Panc1 (cell line): ENCODE measurements at regions not wholly inside any gene's neighbourhood (a gene's known extent, or its start where the extent isn't known, plus 50 kb on each side); places are given as distances from the start of the nearest gene placed in this dataset.

Experiments
- ATAC-seq: fragments of 200-7000 bp; cut with Tn5 transposase; 2 replicates; pipeline ENCODE4 v1.9.1; 2020; ENCODE audit warnings: mild to moderate bottlenecking, moderate library complexity
- BruUV-seq: library from RNA; stranded (reverse); fragments of 400-500 nt; replicated peaks from 2 replicates; lab custom pipeline; 2021; lab: Mats Ljungman, UMichigan
- CTCF ChIA-PET: fragments of 300-600 bp; sonication (Branson Sonifier 250); formaldehyde crosslinking; loops from one replicate; lab custom pipeline; 2022; ENCODE audit warnings: antibody characterized with exemption; lab: Charles Lee
- POLR2A ChIA-PET: fragments of 300-600 bp; sonication (Branson Sonifier 250); formaldehyde crosslinking; loops from one replicate; lab custom pipeline; 2022; ENCODE audit warnings: antibody characterized with exemption; lab: Charles Lee
- DNase-seq: peaks from one replicate; pipeline ENCODE4 v3.0.0-alpha.2; 2010; ENCODE audit warnings: low read depth, low spot score
- H3K27ac ChIP-seq: 2 replicates; pipeline ENCODE4 v1.5.1; 2011; ENCODE audit warnings: mild to moderate bottlenecking, low read length, inconsistent platforms
- H3K27me3 ChIP-seq: fragments of 200-500 bp; sonication (Bioruptor generic); 2 replicates; pipeline ENCODE4 v1.6.0; 2014; ENCODE audit warnings: low read length, inconsistent platforms; ENCODE audit not compliant: control insufficient read depth, insufficient read depth
- H3K36me3 ChIP-seq: fragments of 200-500 bp; sonication (Bioruptor generic); 2 replicates; pipeline ENCODE4 v1.5.1; 2014; ENCODE audit warnings: inconsistent platforms, mild to moderate bottlenecking, low read length, moderate library complexity; ENCODE audit not compliant: control insufficient read depth, insufficient read depth
- H3K4me1 ChIP-seq: 2 replicates; pipeline ENCODE4 v1.5.1; 2011; ENCODE audit warnings: inconsistent platforms, mild to moderate bottlenecking, low read length, moderate library complexity; ENCODE audit not compliant: control insufficient read depth, insufficient read depth
- H3K4me3 ChIP-seq, 2 experiments: 2 replicates each; pipeline ENCODE4 v1.5.1; 2011 to 2012; ENCODE audit warnings: low read depth in 2 of 2, low read length in 2 of 2, mild to moderate bottlenecking in 2 of 2, inconsistent platforms in 1 of 2, moderate library complexity in 1 of 2
- H3K9me3 ChIP-seq: fragments of 200-500 bp; sonication (Bioruptor generic); 2 replicates; pipeline ENCODE4 v1.5.1; 2014; ENCODE audit warnings: low read depth, mild to moderate bottlenecking, inconsistent platforms, low read length, moderate library complexity; ENCODE audit not compliant: control insufficient read depth, insufficient read depth
- CTCF ChIP-seq: fragments of 450-650 bp; IDR thresholded peaks from 2 replicates; pipeline ENCODE4 v1.5.1; 2017; ENCODE audit warnings: mild to moderate bottlenecking
- POLR2AphosphoS5 ChIP-seq: IDR thresholded peaks from 2 replicates; pipeline ENCODE4 v1.6.1; 2012; ENCODE audit warnings: mild to moderate bottlenecking, low read depth, low read length, moderate library complexity
- REST ChIP-seq, 2 experiments: IDR thresholded peaks; 2 replicates each; pipeline ENCODE4 v1.6.1; 2011 to 2012; ENCODE audit warnings: low read depth in 2 of 2, control low read depth in 1 of 2, low read length in 1 of 2, mild to moderate bottlenecking in 1 of 2, moderate library complexity in 1 of 2; ENCODE audit not compliant: insufficient read depth in 1 of 2
- SIN3A ChIP-seq: IDR thresholded peaks from 2 replicates; pipeline ENCODE4 v1.6.1; 2012; ENCODE audit warnings: low read depth, mild to moderate bottlenecking, low read length, moderate library complexity, borderline replicate concordance; ENCODE audit not compliant: insufficient read depth
- TCF7L2 ChIP-seq: IDR thresholded peaks from 2 replicates; pipeline ENCODE4 v1.6.1; 2011; ENCODE audit warnings: mild to moderate bottlenecking, low read depth, low read length, inconsistent platforms
- in situ Hi-C: cut with HindIII; loops from 2 replicates; pipeline ENCODE4 v1.10.0; 2016; ENCODE audit warnings: low sequenced_read_pairs, low pct_unique_long_range_greater_than_20kb
- intact Hi-C: fragments of 100-400 bp; cut with micrococcal nuclease; formaldehyde crosslinking; loops from one replicate; pipeline ENCODE4 v1.10.0; 2022; ENCODE audit not compliant: unreplicated experiment

GRCh38 chr4:59339631-59340030 lies 1860.5 kb upstream of the ADGRL3 start:
- TF ChIP-seq POLR2AphosphoS5 (no peak), REST (IDR thresholded peaks at IDR 0.05; ENCODE audit: insufficient read depth in 1 of 2, low read depth in 2 of 2, low read length in 1 of 2) (no peak), SIN3A (no peak), TCF7L2 (no peak)
- no peak for ATAC-seq
- in situ Hi-C loops = no loop called here
- Histone ChIP-seq H3K36me3 (no peaks in the 10 kb centered on the region), H3K27ac (no peak overlapping the region), H3K27me3 (no peaks in the 10 kb centered on the region), H3K4me1 (no peaks in the 10 kb centered on the region), H3K9me3 (no peaks in the 10 kb centered on the region), H3K4me3 (no peak overlapping the region)
- DNase-seq = no peak
- CTCF ChIA-PET = no interaction called here
- no TSS peak for BruUV-seq
- intact Hi-C loops = no loop called here
- POLR2A ChIA-PET = no interaction called here

GRCh38 chr4:59341506-59341905 lies 1858.6 kb upstream of the ADGRL3 start:
- ChIA-PET POLR2A (no interaction called here), CTCF (no interaction called here)
- intact Hi-C loops = no loop called here
- Histone ChIP-seq H3K4me3 (no peak overlapping the region), H3K9me3 (no peaks in the 10 kb centered on the region), H3K27ac (no peak overlapping the region), H3K36me3 (no peaks in the 10 kb centered on the region), H3K27me3 (no peaks in the 10 kb centered on the region), H3K4me1 (no peaks in the 10 kb centered on the region)
- BruUV-seq = no TSS peak
- in situ Hi-C loops = no loop called here
- ATAC-seq = no peak
- DNase-seq = no peak
- TF ChIP-seq TCF7L2 (no peak), REST (IDR thresholded peaks at IDR 0.05; ENCODE audit: insufficient read depth in 1 of 2, low read depth in 2 of 2, low read length in 1 of 2) (no peak), SIN3A (no peak), POLR2AphosphoS5 (no peak), CTCF (no peak)
